CD4-positive, CD25-positive, alpha-beta regulatory T cell (primary cell): ENCODE measurements at regions not wholly inside any gene's neighbourhood (a gene's known extent, or its start where the extent isn't known, plus 50 kb on each side); places are given as distances from the start of the nearest gene placed in this dataset.

Experiments
- ATAC-seq, 2 donors: fragments of 150-1000 bp; cut with Tn5 transposase; one replicate each; pipeline ENCODE4 v1.10.0; 2021; ENCODE audit warnings: low read depth in 2 of 2, moderate number of reproducible peaks in 2 of 2, moderate library complexity in 1 of 2
- DNase-seq, 3 donors: peaks; one replicate each; pipeline versions ENCODE4 v3.0.0 to v3.0.0-alpha.2; 2012 to 2022; ENCODE audit warnings: mixed read lengths in 1 of 3
- H3K27ac ChIP-seq: one replicate; pipeline ENCODE4 v1.7.0; 2013; ENCODE audit warnings: mild to moderate bottlenecking, low read length; ENCODE audit not compliant: insufficient read depth, poor library complexity, severe bottlenecking
- H3K27me3 ChIP-seq: one replicate; pipeline ENCODE4 v1.7.0; 2013; ENCODE audit warnings: low read length; ENCODE audit not compliant: control insufficient read depth, insufficient read depth
- H3K36me3 ChIP-seq: one replicate; pipeline ENCODE4 v1.7.0; 2013; ENCODE audit warnings: mild to moderate bottlenecking, low read length, moderate library complexity; ENCODE audit not compliant: control insufficient read depth, insufficient read depth
- H3K4me1 ChIP-seq: 2 replicates; pipeline ENCODE4 v1.7.0; 2013; ENCODE audit warnings: mild to moderate bottlenecking, low read length; ENCODE audit not compliant: insufficient read depth, control insufficient read depth, poor library complexity, severe bottlenecking
- H3K4me3 ChIP-seq: one replicate; pipeline ENCODE4 v1.7.0; 2013; ENCODE audit warnings: low read depth, mild to moderate bottlenecking, low read length, moderate library complexity
- H3K9me3 ChIP-seq, 2 experiments: 1 replicate in 1 of 2; 2 replicates in 1 of 2; pipeline ENCODE4 v1.7.0; 2013; ENCODE audit warnings: low read length in 2 of 2, mild to moderate bottlenecking in 1 of 2, moderate library complexity in 1 of 2; ENCODE audit not compliant: control insufficient read depth in 2 of 2
- H3K27ac Mint-ChIP-seq, 3 donors: one replicate each; pipeline ENCODE4 v1.8.0; 2020 to 2022; ENCODE audit warnings: mild to moderate bottlenecking in 3 of 3, mixed read lengths in 3 of 3, moderate library complexity in 2 of 3
- H3K27me3 Mint-ChIP-seq: one replicate; pipeline ENCODE4 v1.8.0; 2022; ENCODE audit warnings: mild to moderate bottlenecking, mixed read lengths
- H3K36me3 Mint-ChIP-seq: one replicate; pipeline ENCODE4 v1.8.0; 2020; ENCODE audit warnings: mixed read lengths
- H3K4me1 Mint-ChIP-seq, 4 donors: one replicate each; pipeline ENCODE4 v1.8.0; 2020 to 2022; ENCODE audit warnings: mixed read lengths in 4 of 4, mild to moderate bottlenecking in 1 of 4
- H3K4me3 Mint-ChIP-seq, 4 donors: one replicate each; pipeline ENCODE4 v1.8.0; 2020 to 2022; ENCODE audit warnings: mild to moderate bottlenecking in 4 of 4, mixed read lengths in 4 of 4, moderate library complexity in 3 of 4
- H3K9me3 Mint-ChIP-seq, 7 donors: one replicate each; pipeline ENCODE4 v1.8.0; 2020 to 2022; ENCODE audit warnings: mixed read lengths in 7 of 7, mild to moderate bottlenecking in 3 of 7, moderate library complexity in 2 of 7

GRCh38 chr10:106147021-106147420 lies 1017.5 kb downstream of the SORCS1 start:
- H3K9me3 Mint-ChIP-seq = peaks cover 0 to 17% (median 2%) of the 10 kb centered on the region in 7 donors
- ATAC-seq = no peak
- H3K27ac Mint-ChIP-seq = no peak overlapping the region

GRCh38 chr10:106139915-106140314 lies 1024.6 kb downstream of the SORCS1 start:
- Histone ChIP-seq H3K27me3 (no peaks in the 10 kb centered on the region), H3K27ac (no peak overlapping the region), H3K4me1 (no peaks in the 10 kb centered on the region), H3K9me3 (no peaks in the 10 kb centered on the region), H3K4me3 (no peak overlapping the region), H3K36me3 (no peaks in the 10 kb centered on the region)
- DNase-seq (no peak), ATAC-seq (no peak)
- Mint-ChIP-seq H3K9me3 (peaks cover 0 to 9% (median under 1%) of the 10 kb centered on the region in 7 donors), H3K27me3 (no peaks in the 10 kb centered on the region), H3K4me1 (no peaks in the 10 kb centered on the region), H3K36me3 (no peaks in the 10 kb centered on the region), H3K27ac (no peak overlapping the region), H3K4me3 (no peak overlapping the region)

More at GRCh38 chr10:106147021-106147420, 1017.5 kb downstream of the SORCS1 start:
- no peaks in the 10 kb centered on the region for H3K36me3 ChIP-seq
- no peaks in the 10 kb centered on the region for H3K4me1 ChIP-seq
- no peak overlapping the region for H3K4me3 ChIP-seq
- peaks cover 0 to 4% of the 10 kb centered on the region in 2 experiments for H3K9me3 ChIP-seq
- H3K27me3 Mint-ChIP-seq = no peaks in the 10 kb centered on the region
- no peak overlapping the region for H3K27ac ChIP-seq
- DNase-seq = no peak
- no peak overlapping the region for H3K4me3 Mint-ChIP-seq
- H3K36me3 Mint-ChIP-seq = no peaks in the 10 kb centered on the region
- no peaks in the 10 kb centered on the region for H3K27me3 ChIP-seq
- no peaks in the 10 kb centered on the region for H3K4me1 Mint-ChIP-seq

- no peaks in the 10 kb centered on the region for H3K36me3 ChIP-seq
- Mint-ChIP-seq H3K4me1 (no peaks in the 10 kb centered on the region), H3K9me3 (peaks cover 0 to 6% (median 3%) of the 10 kb centered on the region in 7 donors), H3K36me3 (no peaks in the 10 kb centered on the region), H3K4me3 (no peak overlapping the region), H3K27me3 (no peaks in the 10 kb centered on the region), H3K27ac (no peak overlapping the region)
- no peaks in the 10 kb centered on the region for H3K9me3 ChIP-seq
- DNase-seq (no peak), ATAC-seq (no peak)
- no peaks in the 10 kb centered on the region for H3K4me1 ChIP-seq
- H3K27ac ChIP-seq = no peak overlapping the region
- H3K4me3 ChIP-seq = no peak overlapping the region
- no peaks in the 10 kb centered on the region for H3K27me3 ChIP-seq
These were observed 1028.3 kb downstream of the SORCS1 start for GRCh38 chr10:106136175-106136574.

- Histone ChIP-seq H3K27me3 (no peaks in the 10 kb centered on the region), H3K4me3 (no peak overlapping the region), H3K4me1 (no peaks in the 10 kb centered on the region), H3K27ac (no peak overlapping the region), H3K9me3 (no peaks in the 10 kb centered on the region), H3K36me3 (no peaks in the 10 kb centered on the region)
- Mint-ChIP-seq H3K4me3 (no peak overlapping the region), H3K27ac (no peak overlapping the region), H3K9me3 (peaks cover 0 to 6% (median 3%) of the 10 kb centered on the region in 7 donors), H3K36me3 (no peaks in the 10 kb centered on the region), H3K27me3 (no peaks in the 10 kb centered on the region), H3K4me1 (no peaks in the 10 kb centered on the region)
- ATAC-seq (no peak), DNase-seq (no peak)
These were observed 1030.0 kb downstream of the SORCS1 start for GRCh38 chr10:106134326-106135000.

- Mint-ChIP-seq H3K36me3 (no peaks in the 10 kb centered on the region), H3K27me3 (no peaks in the 10 kb centered on the region), H3K4me3 (no peak overlapping the region), H3K4me1 (no peaks in the 10 kb centered on the region), H3K9me3 (peaks cover 0 to 10% (median 3%) of the 10 kb centered on the region in 7 donors), H3K27ac (no peak overlapping the region)
- ATAC-seq = no peak
- Histone ChIP-seq H3K27ac (no peak overlapping the region), H3K27me3 (no peaks in the 10 kb centered on the region), H3K4me3 (no peak overlapping the region), H3K36me3 (no peaks in the 10 kb centered on the region), H3K9me3 (no peaks in the 10 kb centered on the region), H3K4me1 (no peaks in the 10 kb centered on the region)
- DNase-seq = no peak
These were observed 1031.1 kb downstream of the SORCS1 start for GRCh38 chr10:106133451-106133850.

- Mint-ChIP-seq H3K4me3 (no peak overlapping the region), H3K36me3 (no peaks in the 10 kb centered on the region), H3K9me3 (peaks cover 0 to 10% (median 2%) of the 10 kb centered on the region in 7 donors), H3K27me3 (no peaks in the 10 kb centered on the region), H3K27ac (no peak overlapping the region), H3K4me1 (no peaks in the 10 kb centered on the region)
- Histone ChIP-seq H3K4me1 (no peaks in the 10 kb centered on the region), H3K4me3 (no peak overlapping the region), H3K27ac (no peak overlapping the region), H3K36me3 (no peaks in the 10 kb centered on the region), H3K27me3 (no peaks in the 10 kb centered on the region), H3K9me3 (no peaks in the 10 kb centered on the region)
- DNase-seq (no peak), ATAC-seq (no peak)
These were observed 1031.5 kb downstream of the SORCS1 start for GRCh38 chr10:106132956-106133355.

GRCh38 chr10:106114656-106115186 lies 1049.8 kb downstream of the SORCS1 start:
- no peak for DNase-seq
- no peak overlapping the region for H3K27ac Mint-ChIP-seq
- H3K27ac ChIP-seq = no peak overlapping the region
- no peak overlapping the region for H3K4me3 ChIP-seq
- no peaks in the 10 kb centered on the region for H3K27me3 Mint-ChIP-seq
- peaks cover 0 to 1% of the 10 kb centered on the region in 2 experiments for H3K9me3 ChIP-seq
- H3K27me3 ChIP-seq = no peaks in the 10 kb centered on the region
- ATAC-seq = no peak
- H3K9me3 Mint-ChIP-seq = peaks cover 0 to 34% (median 6%) of the 10 kb centered on the region in 7 donors
- no peaks in the 10 kb centered on the region for H3K4me1 ChIP-seq
- H3K36me3 ChIP-seq = no peaks in the 10 kb centered on the region
- no peak overlapping the region for H3K4me3 Mint-ChIP-seq
- no peaks in the 10 kb centered on the region for H3K4me1 Mint-ChIP-seq
- no peaks in the 10 kb centered on the region for H3K36me3 Mint-ChIP-seq

- H3K27me3 Mint-ChIP-seq = no peaks in the 10 kb centered on the region
- H3K4me1 Mint-ChIP-seq = no peaks in the 10 kb centered on the region
- ATAC-seq (no peak), DNase-seq (no peak)
- no peaks in the 10 kb centered on the region for H3K36me3 Mint-ChIP-seq
- Histone ChIP-seq H3K4me1 (no peaks in the 10 kb centered on the region), H3K27me3 (no peaks in the 10 kb centered on the region), H3K36me3 (no peaks in the 10 kb centered on the region), H3K9me3 (peaks cover 0 to 1% of the 10 kb centered on the region in 2 experiments), H3K4me3 (no peak overlapping the region), H3K27ac (no peak overlapping the region)
- no peak overlapping the region for H3K4me3 Mint-ChIP-seq
- peaks cover 0 to 16% (median 6%) of the 10 kb centered on the region in 7 donors for H3K9me3 Mint-ChIP-seq
- no peak overlapping the region for H3K27ac Mint-ChIP-seq
These were observed 1053.3 kb downstream of the SORCS1 start for GRCh38 chr10:106111246-106111645.
